Lower lobe of right lung (tissue), 2 donors: ENCODE measurements at regions not wholly inside any gene's neighbourhood (a gene's known extent, or its start where the extent isn't known, plus 50 kb on each side); places are given as distances from the start of the nearest gene placed in this dataset.

Experiments used
- ATAC-seq, 2 donors: fragments of 200-7000 bp; cut with Tn5 transposase; one replicate each; pipeline ENCODE4 v1.9.1; 2020 to 2022; ENCODE audit warnings: mild to moderate bottlenecking in 2 of 2, moderate library complexity in 2 of 2
- DNase-seq: peaks from one replicate; pipeline ENCODE4 v3.0.0-alpha.2; 2020
- H3K27ac ChIP-seq: fragments of 200-600 bp; one replicate; pipeline ENCODE4 v1.8.0; 2022
- H3K27me3 ChIP-seq: fragments of 200-600 bp; one replicate; pipeline ENCODE4 v1.8.0; 2022; ENCODE audit warnings: low read depth
- H3K36me3 ChIP-seq: fragments of 200-600 bp; one replicate; pipeline ENCODE4 v1.8.0; 2022; ENCODE audit warnings: mild to moderate bottlenecking
- H3K4me1 ChIP-seq: fragments of 200-600 bp; one replicate; pipeline ENCODE4 v1.8.0; 2022
- H3K4me3 ChIP-seq: fragments of 200-600 bp; one replicate; pipeline ENCODE4 v1.8.0; 2022; ENCODE audit warnings: mild to moderate bottlenecking
- H3K9me3 ChIP-seq: fragments of 200-600 bp; one replicate; pipeline ENCODE4 v1.8.0; 2022
- intact Hi-C: fragments of 100-400 bp; cut with DNase I; formaldehyde crosslinking; loops from one replicate; pipeline ENCODE4 v1.11.0; 2022
- TF ChIP-seq, protein P1 (sequence below): fragments of 200-600 bp; IDR thresholded peaks from one replicate; pipeline ENCODE4 v1.8.0; 2022; ENCODE audit warnings: antibody characterized with exemption, mild to moderate bottlenecking
- donor health status: DM: no; HTN: yes; CAD: no; lungs with severe emphysema.

DNA sequence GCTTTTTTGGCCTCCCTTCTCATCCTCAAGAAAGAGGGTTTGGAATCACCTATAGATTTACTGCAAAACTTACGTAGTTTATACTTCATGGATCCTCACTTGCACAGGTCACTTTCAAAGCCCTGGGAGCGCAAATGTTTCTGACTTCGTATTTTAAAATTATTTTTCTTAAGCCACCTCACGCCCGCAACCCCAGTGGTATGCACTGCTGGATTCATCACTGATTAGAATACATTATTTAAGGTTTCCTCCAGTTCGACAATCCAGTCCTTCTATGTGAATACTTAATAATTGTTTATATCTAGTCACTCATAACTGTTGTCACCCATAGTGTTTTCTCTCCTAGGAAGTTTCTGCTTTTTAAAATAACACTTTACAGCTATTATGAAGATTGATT lies 339.9 kb downstream of the CHL1 start:
- Histone ChIP-seq H3K9me3 (peaks cover 8% of the 10 kb centered on the region), H3K27ac (no peak overlapping the region), H3K4me3 (peak overlapping the region; percentile 46), H3K4me1 (no peaks in the 10 kb centered on the region), H3K36me3 (no peaks in the 10 kb centered on the region), H3K27me3 (no peaks in the 10 kb centered on the region)
- intact Hi-C loops = no loop called here
- TF ChIP-seq, protein P1, sequence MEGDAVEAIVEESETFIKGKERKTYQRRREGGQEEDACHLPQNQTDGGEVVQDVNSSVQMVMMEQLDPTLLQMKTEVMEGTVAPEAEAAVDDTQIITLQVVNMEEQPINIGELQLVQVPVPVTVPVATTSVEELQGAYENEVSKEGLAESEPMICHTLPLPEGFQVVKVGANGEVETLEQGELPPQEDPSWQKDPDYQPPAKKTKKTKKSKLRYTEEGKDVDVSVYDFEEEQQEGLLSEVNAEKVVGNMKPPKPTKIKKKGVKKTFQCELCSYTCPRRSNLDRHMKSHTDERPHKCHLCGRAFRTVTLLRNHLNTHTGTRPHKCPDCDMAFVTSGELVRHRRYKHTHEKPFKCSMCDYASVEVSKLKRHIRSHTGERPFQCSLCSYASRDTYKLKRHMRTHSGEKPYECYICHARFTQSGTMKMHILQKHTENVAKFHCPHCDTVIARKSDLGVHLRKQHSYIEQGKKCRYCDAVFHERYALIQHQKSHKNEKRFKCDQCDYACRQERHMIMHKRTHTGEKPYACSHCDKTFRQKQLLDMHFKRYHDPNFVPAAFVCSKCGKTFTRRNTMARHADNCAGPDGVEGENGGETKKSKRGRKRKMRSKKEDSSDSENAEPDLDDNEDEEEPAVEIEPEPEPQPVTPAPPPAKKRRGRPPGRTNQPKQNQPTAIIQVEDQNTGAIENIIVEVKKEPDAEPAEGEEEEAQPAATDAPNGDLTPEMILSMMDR = no peak
- DNase-seq (no peak), ATAC-seq (no peak)

DNA sequence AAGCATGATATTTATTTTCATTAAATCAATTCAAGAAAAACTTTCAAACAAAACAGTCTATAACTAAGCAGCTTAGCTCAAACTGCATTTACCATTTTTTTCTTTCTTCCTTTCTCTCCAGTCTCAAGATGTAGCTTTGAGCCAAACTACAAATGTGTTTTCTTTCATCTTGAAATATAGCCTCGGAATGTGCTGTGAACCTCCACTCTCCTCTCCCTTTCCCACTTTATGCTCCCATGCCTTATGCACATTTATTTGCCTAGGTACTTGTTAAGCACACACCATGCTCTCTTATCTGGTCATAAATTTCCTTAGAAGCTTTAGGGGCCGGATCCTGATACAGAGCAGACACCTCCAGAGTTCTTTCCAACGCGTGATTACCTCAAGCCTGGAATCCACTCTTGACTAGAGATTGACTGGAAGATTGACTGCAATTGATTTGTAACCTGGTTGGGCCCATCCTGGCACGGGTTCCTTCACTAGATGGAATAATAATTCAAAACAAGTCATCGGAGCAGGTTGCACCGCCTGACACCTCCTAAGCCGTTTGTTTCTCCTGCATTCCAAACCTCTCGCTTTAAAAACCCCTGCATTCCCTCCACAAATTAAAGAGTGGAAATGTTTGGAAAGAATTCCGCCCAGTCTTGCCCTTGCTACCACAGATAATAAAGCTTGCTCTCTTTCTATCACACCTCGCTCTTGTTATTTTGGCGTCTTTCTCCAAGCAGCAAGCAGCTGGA lies 344.7 kb downstream of the CHL1 start:
- Histone ChIP-seq H3K36me3 (no peaks in the 10 kb centered on the region), H3K4me3 (no peak overlapping the region), H3K27me3 (no peaks in the 10 kb centered on the region), H3K27ac (no peak overlapping the region), H3K4me1 (no peaks in the 10 kb centered on the region), H3K9me3 (no peaks in the 10 kb centered on the region)
- no peak for ATAC-seq
- no peak for DNase-seq
- intact Hi-C loops = no loop called here
- TF ChIP-seq, protein P1 = no peak

DNA sequence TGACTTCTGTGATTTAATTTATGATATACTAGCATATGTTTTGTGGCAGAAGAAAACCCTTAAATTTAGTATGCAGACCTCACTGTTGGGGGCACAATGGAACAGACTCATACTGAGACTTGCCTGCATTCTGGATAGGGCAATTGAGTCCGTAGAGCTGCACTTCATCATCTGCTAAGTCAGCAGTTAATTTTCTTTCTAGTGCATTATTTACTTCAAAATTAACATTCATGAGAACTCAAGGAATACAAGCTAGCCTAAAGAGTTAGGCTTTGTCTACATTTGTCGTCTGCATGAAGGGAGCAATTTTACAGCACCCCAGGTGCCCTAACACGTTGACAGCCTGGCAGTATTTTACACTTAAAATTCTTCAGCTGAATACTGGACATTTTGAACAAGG lies 345.5 kb downstream of the CHL1 start:
- TF ChIP-seq, protein P1 = no peak
- DNase-seq (no peak), ATAC-seq (no peak)
- H3K27ac ChIP-seq = no peak overlapping the region
- no peaks in the 10 kb centered on the region for H3K27me3 ChIP-seq
- H3K9me3 ChIP-seq = no peaks in the 10 kb centered on the region
- intact Hi-C loops = no loop called here
- no peak overlapping the region for H3K4me3 ChIP-seq
- H3K36me3 ChIP-seq = no peaks in the 10 kb centered on the region
- H3K4me1 ChIP-seq = no peaks in the 10 kb centered on the region

DNA sequence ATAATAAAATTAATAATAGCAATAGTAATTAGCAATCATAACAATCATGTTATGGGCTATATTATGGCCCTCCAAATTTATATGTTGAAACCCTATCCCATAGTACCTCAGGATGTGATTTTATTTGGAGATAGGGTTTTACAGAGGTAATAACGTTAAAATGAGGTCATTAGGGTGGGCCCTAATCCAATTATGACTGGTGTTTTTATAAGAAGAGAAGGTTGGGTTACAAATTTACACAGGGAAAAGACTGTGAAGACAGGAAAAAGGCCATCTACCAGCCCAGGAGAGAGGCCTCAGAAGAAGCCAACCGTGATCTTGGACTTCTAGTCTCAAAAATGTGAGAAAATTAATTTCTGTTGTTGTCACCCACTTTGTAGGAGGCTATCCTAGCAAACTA lies 353.1 kb downstream of the CHL1 start:
- Histone ChIP-seq H3K36me3 (no peaks in the 10 kb centered on the region), H3K4me1 (no peaks in the 10 kb centered on the region), H3K4me3 (no peak overlapping the region), H3K27me3 (no peaks in the 10 kb centered on the region), H3K9me3 (no peaks in the 10 kb centered on the region), H3K27ac (no peak overlapping the region)
- ATAC-seq (no peak), DNase-seq (no peak)
- TF ChIP-seq, protein P1 = no peak
- intact Hi-C loops = no loop called here

DNA sequence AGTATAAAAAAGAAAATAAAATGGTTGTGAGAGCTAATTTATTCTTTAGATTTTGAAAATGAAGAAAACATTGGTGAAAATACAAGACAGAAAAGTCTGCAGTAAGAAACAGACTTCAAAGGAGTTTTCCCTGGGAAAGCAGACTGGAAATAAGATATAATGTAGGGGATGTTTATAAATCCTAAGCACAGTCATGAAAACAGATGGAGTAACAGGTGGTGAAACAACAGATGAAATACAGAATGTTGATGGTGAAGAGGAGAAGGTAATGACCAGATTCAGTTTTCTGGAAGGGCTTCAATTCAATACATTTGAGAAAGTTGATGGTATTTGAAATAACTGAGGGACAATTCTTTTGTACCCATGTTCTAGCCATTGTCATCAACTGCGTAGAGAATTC lies 353.9 kb downstream of the CHL1 start:
- intact Hi-C loops = no loop called here
- no peaks in the 10 kb centered on the region for H3K27me3 ChIP-seq
- no peak overlapping the region for H3K27ac ChIP-seq
- no peak for ATAC-seq
- H3K4me3 ChIP-seq = no peak overlapping the region
- TF ChIP-seq, protein P1 = no peak
- no peaks in the 10 kb centered on the region for H3K4me1 ChIP-seq
- no peaks in the 10 kb centered on the region for H3K9me3 ChIP-seq
- no peaks in the 10 kb centered on the region for H3K36me3 ChIP-seq
- DNase-seq = no peak
